GM21528 (cell line): ENCODE measurements at regions not wholly inside any gene's neighbourhood (a gene's known extent, or its start where the extent isn't known, plus 50 kb on each side); places are given as distances from the start of the nearest gene placed in this dataset.

Source experiments
- ATAC-seq: cut with Tn5 transposase; IDR thresholded peaks from one replicate; pipeline ENCODE4 v1.9.1; 2021; ENCODE audit warnings: mild to moderate bottlenecking, moderate library complexity; ENCODE audit not compliant: unreplicated experiment, low FRiP score

DNA sequence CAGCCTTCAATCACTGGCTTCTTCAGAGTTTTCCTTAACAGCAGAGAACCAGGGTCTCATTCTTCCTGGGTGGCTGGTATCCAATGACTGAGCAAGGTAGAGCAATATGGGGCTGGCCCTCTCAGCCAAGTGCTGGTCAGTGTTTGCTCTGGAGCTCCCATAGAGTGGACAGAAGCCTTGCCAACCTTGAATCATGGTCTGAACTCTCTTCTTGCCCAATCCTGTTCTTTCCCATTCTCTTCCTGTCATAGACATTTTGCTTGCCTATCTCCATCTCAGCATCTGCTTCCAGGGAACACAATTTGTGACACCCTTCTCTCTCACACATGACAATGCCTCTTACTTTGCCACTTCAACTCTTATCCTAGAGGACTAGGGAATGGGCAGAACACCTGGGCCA lies 245.6 kb upstream of the PEX5L start:
- ATAC-seq: no peak

DNA sequence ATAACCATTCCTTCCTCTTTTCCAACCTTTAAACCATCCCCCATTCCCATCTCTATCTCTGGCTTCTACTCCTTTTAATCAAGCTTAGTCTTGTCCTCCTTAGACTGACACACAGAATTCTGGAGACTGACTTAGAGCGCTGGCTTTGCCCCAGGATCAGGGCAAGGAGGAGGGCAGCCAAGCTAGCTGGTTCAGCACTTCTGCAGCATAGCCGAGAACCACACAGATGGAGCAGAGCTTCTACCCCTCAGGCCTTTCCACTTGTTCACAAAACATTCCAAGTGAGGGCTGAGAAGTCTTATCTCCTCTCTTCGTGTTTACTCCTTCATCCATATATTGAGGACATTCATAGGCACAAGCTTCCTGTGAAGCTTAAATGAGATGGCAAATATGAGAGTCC lies 246.5 kb upstream of the PEX5L start:
- no peak for ATAC-seq

- no peak for ATAC-seq
Measured at GRCh38 chr3:180284331-180285110, 247.8 kb upstream of the PEX5L start.

DNA sequence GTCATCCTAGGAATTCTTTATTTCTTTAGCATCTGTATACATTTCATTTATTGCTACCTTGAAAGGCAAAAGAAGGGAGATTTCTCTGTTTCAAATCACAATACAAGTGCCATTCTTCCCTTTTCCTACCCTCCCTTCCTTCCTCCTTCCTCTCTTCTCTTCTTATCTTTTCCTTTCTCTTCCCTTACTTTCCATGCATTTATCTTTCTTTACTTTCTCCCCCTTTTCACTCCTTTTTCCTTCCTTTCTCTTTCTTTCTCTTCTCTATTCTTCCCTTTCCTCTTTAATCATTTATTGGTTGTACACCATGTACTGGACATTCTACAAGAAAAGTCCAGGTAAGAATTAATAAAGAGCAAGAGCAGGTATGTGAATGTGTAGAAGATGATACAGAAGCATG lies 251.0 kb upstream of the PEX5L start:
- ATAC-seq: no peak

DNA sequence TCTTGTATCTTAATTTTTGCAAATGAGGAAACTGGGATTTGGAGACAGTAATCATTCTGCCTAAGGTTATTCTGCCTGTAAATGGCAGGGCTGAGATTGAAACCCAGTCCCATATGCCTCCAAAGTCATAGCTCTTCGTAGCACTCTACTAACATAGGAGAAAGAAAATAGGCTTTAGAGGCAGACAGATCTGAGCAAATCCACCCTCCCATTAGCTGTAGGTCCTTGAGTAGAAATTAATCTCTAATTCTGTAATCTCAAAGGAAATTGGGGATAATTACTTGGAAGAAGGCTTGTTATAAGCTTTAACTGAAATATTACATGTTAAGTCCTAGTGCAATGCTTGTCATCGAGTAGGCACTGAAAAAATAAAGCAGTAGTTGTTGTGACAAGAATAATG lies 252.1 kb upstream of the PEX5L start:
- ATAC-seq: no peak

DNA sequence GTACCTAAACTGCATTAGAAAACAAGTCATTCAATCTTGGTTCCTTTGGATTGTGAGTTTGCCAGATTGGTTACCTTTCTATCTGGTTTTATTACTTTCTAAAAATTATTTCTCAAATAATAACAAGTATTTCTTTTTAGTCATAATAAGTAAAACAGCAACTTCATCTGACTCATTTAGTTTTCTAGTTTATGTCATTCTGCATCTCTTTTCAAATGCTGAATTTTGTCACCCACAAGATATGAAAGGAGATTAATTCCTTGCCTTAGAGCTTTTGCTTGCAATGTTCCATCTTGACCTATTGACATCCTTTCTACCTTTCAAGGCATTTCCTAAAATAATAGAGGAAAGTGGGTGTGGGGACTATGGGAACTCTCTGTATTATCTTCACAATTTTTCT lies 253.6 kb upstream of the PEX5L start:
- no peak for ATAC-seq

GRCh38 chr3:180294282-180295027 lies 257.7 kb upstream of the PEX5L start:
- ATAC-seq: no peak

GRCh38 chr3:180295811-180296210 lies 259.1 kb upstream of the PEX5L start:
- ATAC-seq: no peak

GRCh38 chr3:180296971-180297370 lies 260.2 kb upstream of the PEX5L start:
- no peak for ATAC-seq

DNA sequence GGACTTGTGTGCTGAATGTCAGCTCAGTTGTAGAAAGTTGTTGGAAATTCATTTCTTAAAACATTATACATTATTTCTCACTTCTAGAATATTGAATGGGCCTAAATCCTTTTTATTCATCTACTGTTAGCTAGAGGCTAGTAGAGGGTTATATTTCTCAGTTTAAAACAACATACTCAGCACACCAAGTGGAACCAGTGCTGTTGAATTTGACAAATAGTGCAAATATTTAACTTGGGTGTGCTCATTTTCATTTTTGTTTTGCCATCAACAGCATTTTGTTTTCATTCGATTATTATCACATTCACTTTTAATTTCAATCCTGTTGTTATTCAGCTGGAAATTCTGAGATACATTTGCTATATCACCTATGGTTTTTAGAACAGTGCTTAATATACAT lies 269.4 kb upstream of the PEX5L start:
- ATAC-seq: no peak

- ATAC-seq: no peak
Measured at GRCh38 chr3:180306691-180307090, 270.0 kb upstream of the PEX5L start.

DNA sequence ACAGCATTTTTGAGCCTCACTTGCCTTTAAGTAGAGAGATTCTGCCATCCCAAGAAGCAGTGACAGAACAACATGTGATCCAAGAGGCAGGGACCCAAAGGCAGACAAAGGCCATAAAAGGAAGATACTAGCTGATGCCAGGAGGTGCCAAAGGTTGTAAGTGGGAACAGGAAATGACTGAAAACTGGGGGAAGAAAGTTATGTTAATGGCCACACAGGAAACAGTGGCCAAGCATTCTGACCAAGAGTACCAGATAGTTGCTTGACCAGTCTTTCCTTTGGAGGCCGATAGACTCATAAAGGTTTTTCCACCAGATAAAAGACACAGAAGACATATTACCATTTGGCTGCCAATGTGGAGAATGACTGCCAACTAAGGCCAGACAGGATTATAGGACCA lies 274.5 kb upstream of the PEX5L start:
- ATAC-seq: no peak

DNA sequence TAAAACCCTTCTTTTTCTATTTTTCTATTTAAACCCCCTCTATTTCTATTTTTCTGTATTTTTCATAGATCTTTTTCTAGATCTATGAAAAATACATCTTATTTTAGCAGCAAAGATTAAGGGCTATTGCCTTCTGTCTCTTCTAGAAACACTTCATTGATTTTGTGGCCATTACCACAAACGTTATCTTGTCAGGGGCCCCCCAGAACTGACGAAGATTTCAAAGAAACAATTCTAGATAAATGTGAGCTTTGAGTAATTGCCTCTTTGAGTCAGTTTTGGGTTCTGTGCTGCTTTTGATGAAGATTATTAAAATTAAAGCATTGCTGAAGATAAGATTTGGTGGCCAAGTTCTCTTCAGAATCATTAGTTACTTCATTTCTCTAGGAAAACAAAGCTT lies 279.6 kb upstream of the PEX5L start:
- no peak for ATAC-seq

- no peak for ATAC-seq
Measured at GRCh38 chr3:180319461-180319860, 282.5 kb upstream of the TTC14 start.

GRCh38 chr3:180320631-180321030 lies 281.3 kb upstream of the TTC14 start:
- ATAC-seq: no peak

GRCh38 chr3:180321534-180321933 lies 280.4 kb upstream of the TTC14 start:
- no peak for ATAC-seq

- no peak for ATAC-seq
Measured at GRCh38 chr3:180322829-180323228, 279.1 kb upstream of the TTC14 start.

DNA sequence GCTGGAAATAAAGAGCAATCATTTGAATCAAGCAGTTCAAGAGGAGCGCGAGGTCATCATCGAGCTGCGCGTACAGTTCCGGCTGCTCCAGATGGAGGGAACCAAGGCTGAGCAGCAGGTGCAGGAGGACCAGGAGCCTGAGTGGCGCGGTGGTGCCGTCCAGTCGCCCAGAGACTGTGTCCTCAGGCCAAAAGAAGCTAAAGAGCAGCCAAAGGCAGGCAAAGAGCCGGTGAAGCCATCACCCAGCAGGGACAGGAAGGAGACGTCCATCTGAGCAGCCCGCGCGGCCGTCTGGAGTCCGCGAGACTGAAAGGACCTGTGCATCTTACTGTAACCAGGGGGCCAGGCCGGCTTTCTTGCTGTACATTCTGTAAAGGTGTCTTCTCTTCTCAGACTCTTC lies 277.2 kb upstream of the TTC14 start:
- ATAC-seq: no peak

- ATAC-seq: no peak
Measured at GRCh38 chr3:180325533-180325932, 276.4 kb upstream of the TTC14 start.

DNA sequence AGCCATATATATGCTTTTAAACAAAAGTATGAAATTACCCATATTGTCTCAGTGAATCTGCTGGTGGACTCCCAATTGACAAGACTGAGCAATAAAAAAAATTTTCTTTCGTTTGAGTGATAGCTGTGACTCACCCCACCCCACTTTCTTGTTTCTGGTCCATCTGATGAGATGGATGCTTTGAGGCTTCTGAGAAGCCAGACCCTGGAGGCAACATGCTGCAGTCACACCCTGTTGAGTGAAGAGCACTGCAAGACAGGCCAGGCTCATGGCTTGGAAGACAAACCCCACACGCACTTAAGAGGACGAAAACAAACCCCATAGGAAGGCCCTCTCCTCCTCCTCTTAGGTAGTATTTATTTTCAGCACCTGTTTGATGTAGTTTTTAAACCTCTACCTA lies 276.0 kb upstream of the TTC14 start:
- ATAC-seq: no peak

DNA sequence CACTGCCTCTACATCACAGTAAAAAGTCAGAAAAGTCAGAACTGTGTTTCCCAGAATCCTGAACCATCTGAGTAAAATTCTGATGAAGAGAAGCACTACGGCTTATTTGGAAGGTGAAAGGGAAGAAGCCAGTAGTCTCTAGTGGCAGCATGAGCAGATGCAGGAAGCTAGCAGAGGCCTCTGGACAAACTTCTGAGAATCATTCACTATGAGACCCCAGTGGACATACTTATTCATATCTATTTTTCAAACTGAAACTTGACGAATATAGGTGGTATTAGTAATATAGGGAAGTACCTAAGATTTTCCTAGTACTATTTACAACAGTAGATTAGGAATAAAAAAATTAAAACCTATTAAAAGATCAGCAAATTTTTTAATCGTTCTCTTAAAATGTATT lies 272.8 kb upstream of the TTC14 start:
- peak; percentile 82 for ATAC-seq

DNA sequence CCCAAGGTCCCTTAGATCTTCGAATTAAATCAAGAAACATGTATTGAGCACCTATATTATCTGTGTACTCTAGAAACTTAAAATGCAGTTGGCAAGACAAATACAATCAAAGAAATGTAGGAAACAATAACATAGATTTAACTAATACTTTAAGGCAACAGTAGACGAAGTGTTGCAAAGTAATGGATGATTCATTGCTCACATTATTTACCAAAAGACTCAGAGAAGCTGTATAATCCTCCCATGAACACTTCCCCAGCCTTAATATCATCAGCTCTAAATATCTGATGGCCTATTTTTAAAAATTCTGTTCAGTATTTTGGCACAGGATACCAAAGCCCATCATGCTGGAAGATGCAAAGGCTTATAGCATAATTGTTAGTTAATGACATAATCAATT lies 272.1 kb upstream of the TTC14 start:
- no peak for ATAC-seq
